Psoas muscle (tissue), 7 donors: ENCODE measurements at regions not wholly inside any gene's neighbourhood (a gene's known extent, or its start where the extent isn't known, plus 50 kb on each side); places are given as distances from the start of the nearest gene placed in this dataset.

Experiments
- ATAC-seq, 4 donors: fragments of 200-7000 bp; cut with Tn5 transposase; one replicate each; pipeline ENCODE4 v1.9.1; 2020; ENCODE audit warnings: moderate library complexity in 3 of 4, mild to moderate bottlenecking in 2 of 4
- DNase-seq, 2 donors: peaks; one replicate each; pipeline ENCODE4 v3.0.0-alpha.2; 2020
- H3K27ac ChIP-seq: fragments of 200-600 bp; one replicate; pipeline ENCODE4 v1.8.0; 2022
- H3K27me3 ChIP-seq, 3 donors: fragments of 200-600 bp in 1 of 3; one replicate each; pipeline versions ENCODE4 v1.6.1 to v1.8.0; 2013 to 2022; ENCODE audit warnings: low read length in 2 of 3, mild to moderate bottlenecking in 2 of 3, moderate library complexity in 1 of 3; ENCODE audit not compliant: insufficient read depth in 3 of 3
- H3K36me3 ChIP-seq, 2 donors: fragments of 200-600 bp in 1 of 2; one replicate each; pipeline versions ENCODE4 v1.6.1 to v1.8.0; 2013 to 2022; ENCODE audit warnings: low read depth in 1 of 2, mild to moderate bottlenecking in 1 of 2, moderate library complexity in 1 of 2; ENCODE audit not compliant: insufficient read depth in 1 of 2
- H3K4me1 ChIP-seq: fragments of 200-600 bp; one replicate; pipeline ENCODE4 v1.8.0; 2022
- H3K4me3 ChIP-seq: fragments of 200-600 bp; one replicate; pipeline ENCODE4 v1.8.0; 2022; ENCODE audit warnings: mild to moderate bottlenecking
- H3K9me3 ChIP-seq: fragments of 200-600 bp; one replicate; pipeline ENCODE4 v1.8.0; 2022
- WGBS, 3 donors: extraction: QIAGEN DNeasy Blood & Tissue Kit; methylation state at CpG; one replicate each; pipeline versions ENCODE4 v1.1.6 to v1.1.7; 2013; 5-methylcytosine and 5-hydroxymethylcytosine counted together
- intact Hi-C, 2 donors: fragments of 100-400 bp; cut with DNase I; formaldehyde crosslinking; loops; one replicate each; pipeline versions ENCODE4 v1.11.0 to v1.14.2; 2022
- TF ChIP-seq, protein P1 (sequence below): fragments of 200-600 bp; IDR thresholded peaks from one replicate; pipeline ENCODE4 v1.8.0; 2022; ENCODE audit warnings: antibody characterized with exemption
- donor health status: healthy with polysubstance abuse.
- donor health status: DM: no; HTN: no; CAD: no; lungs with moderate emphysema.
- donor health status: Bipolar disorder and iron deficiency.
- donor health status: healthy.
- donor health status: DM: yes; HTN: yes; CAD: no.
- donor health status: DM: no; HTN: no; CAD: no.
- donor health status: DM: yes; HTN: yes; CAD: no.

DNA sequence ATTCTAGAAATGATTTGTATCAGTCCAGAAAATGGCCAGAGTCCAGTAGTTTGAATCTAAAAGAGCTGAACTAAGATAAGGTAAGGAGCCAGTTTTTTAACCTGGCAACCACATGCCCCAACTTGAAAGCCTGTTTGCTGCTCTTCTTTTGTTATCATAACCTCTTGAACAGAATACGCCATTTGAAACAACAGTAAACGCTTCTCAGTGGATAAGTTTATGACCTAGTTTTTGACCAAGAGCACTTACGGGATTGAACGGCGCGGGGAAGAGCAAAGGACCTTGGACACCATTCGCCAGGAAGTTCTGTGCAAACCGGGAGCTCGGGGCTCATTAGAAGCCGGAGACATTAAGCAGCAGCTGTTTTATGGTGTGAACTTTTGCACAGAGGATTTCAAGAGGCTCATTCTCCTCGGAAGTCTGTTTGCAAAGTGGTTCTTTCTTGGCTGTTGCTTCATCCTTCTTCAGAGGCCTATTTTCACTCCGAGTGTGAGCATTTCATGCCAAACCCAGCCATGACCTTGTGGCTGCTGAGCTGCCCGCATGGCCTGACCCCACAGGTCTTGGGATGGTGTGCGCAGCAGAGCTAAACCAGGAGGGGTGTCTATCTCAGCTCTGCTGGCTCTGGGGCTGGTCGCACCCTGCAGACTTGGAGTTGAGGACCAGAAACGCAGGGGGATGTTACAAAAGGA, 215.1 kb downstream of the SOX4 start:
- no peaks in the 10 kb centered on the region for H3K4me1 ChIP-seq
- intact Hi-C loops: no loop called here
- no peaks in the 10 kb centered on the region for H3K36me3 ChIP-seq
- ATAC-seq (no peak), DNase-seq (no peak)
- no peaks in the 10 kb centered on the region for H3K27me3 ChIP-seq
- no peak overlapping the region for H3K4me3 ChIP-seq
- TF ChIP-seq, protein P1, sequence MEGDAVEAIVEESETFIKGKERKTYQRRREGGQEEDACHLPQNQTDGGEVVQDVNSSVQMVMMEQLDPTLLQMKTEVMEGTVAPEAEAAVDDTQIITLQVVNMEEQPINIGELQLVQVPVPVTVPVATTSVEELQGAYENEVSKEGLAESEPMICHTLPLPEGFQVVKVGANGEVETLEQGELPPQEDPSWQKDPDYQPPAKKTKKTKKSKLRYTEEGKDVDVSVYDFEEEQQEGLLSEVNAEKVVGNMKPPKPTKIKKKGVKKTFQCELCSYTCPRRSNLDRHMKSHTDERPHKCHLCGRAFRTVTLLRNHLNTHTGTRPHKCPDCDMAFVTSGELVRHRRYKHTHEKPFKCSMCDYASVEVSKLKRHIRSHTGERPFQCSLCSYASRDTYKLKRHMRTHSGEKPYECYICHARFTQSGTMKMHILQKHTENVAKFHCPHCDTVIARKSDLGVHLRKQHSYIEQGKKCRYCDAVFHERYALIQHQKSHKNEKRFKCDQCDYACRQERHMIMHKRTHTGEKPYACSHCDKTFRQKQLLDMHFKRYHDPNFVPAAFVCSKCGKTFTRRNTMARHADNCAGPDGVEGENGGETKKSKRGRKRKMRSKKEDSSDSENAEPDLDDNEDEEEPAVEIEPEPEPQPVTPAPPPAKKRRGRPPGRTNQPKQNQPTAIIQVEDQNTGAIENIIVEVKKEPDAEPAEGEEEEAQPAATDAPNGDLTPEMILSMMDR: no peak
- H3K27ac ChIP-seq: peak overlapping the region; percentile 15
- 19 to 42% (median 23%) methylated on average over 16 of the region's 16 CpGs for WGBS, 3 donors
- no peaks in the 10 kb centered on the region for H3K9me3 ChIP-seq

DNA sequence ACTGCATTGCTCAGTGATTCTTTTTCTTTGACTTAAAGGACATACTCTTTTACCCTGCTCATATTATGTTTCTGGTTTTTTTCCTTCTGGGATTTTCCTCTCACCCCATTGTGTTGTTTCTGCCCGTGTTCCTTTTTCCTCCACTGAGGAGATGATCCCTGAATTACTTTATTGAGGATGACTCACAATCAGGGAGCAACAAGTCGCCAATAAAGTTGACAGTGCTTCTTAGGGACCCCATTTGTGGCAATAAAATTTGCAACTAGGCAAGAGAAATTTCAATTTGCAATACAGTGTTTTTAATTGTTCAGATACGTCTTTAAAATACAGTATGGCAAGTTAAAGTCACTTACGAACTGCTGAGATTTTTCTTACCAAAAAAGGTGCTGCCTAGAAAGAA, 217.9 kb downstream of the SOX4 start:
- DNase-seq (no peak), ATAC-seq (no peak)
- Histone ChIP-seq H3K4me1 (no peaks in the 10 kb centered on the region), H3K36me3 (no peaks in the 10 kb centered on the region), H3K4me3 (no peak overlapping the region), H3K9me3 (no peaks in the 10 kb centered on the region), H3K27me3 (no peaks in the 10 kb centered on the region), H3K27ac (no peak overlapping the region)
- 85 to 89% (median 89%) methylated on average over 4 of the region's 4 CpGs for WGBS, 3 donors
- TF ChIP-seq, protein P1: no peak
- intact Hi-C loops: no loop called here

GRCh38 chr6:21816231-21816630, 222.7 kb downstream of the SOX4 start:
- Histone ChIP-seq H3K36me3 (no peaks in the 10 kb centered on the region), H3K27me3 (no peaks in the 10 kb centered on the region), H3K4me3 (no peak overlapping the region), H3K4me1 (no peaks in the 10 kb centered on the region), H3K27ac (no peak overlapping the region), H3K9me3 (no peaks in the 10 kb centered on the region)
- intact Hi-C loops: no loop called here
- DNase-seq (no peak), ATAC-seq (no peak)
- 75 to 97% (median 84%) methylated on average over 3 of the region's 3 CpGs for WGBS, 3 donors
- TF ChIP-seq, protein P1: no peak

DNA sequence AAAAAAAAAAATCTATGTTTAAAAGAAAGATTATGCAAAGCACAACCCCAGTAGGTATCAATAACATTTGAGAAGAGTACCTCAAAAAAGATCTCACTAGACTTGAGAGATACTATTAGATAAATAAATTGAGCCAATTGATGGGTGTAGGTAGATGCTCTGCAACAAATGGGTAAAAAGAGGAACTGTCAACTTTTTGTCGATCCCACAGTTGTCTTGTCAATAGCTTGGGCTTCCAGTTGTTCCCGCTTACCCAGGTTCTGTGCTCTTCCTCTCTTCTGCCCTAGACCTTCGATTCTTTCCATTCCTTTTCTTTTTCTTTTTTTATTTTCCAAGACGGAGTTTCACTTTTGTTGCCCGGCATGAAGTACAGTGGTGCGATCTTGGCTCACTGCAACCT, 226.9 kb downstream of the SOX4 start:
- intact Hi-C loops: no loop called here
- Histone ChIP-seq H3K4me1 (no peaks in the 10 kb centered on the region), H3K27me3 (no peaks in the 10 kb centered on the region), H3K4me3 (no peak overlapping the region), H3K27ac (no peak overlapping the region), H3K9me3 (no peaks in the 10 kb centered on the region), H3K36me3 (no peaks in the 10 kb centered on the region)
- TF ChIP-seq, protein P1: no peak
- ATAC-seq (no peak), DNase-seq (no peak)
- 95 to 97% (median 96%) methylated on average over 6 of the region's 6 CpGs for WGBS, 3 donors

DNA sequence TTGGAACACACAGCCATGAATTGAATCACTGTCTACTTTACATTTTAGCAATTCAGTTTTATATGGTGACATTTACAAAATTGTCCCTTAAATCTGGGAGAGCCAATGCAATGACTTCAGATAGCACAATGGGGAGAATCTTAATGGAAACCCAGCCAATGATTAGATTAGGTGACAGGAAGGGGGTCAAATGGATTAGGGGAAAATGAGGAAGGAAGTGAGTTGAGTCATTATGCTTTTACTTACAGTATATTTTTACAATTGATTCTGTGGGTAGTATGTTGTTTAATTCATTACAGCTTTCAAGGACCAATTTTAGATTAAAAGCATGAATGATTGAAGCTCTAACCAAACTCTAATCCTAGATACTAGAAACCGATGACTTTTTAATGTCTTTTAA, 229.8 kb downstream of the SOX4 start:
- DNase-seq (no peak), ATAC-seq (no peak)

More for the DNA sequence above, 229.8 kb downstream of the SOX4 start:
- Histone ChIP-seq H3K9me3 (no peaks in the 10 kb centered on the region), H3K4me1 (no peaks in the 10 kb centered on the region), H3K4me3 (no peak overlapping the region), H3K36me3 (no peaks in the 10 kb centered on the region), H3K27ac (no peak overlapping the region), H3K27me3 (no peaks in the 10 kb centered on the region)
- TF ChIP-seq, protein P1: no peak
- intact Hi-C loops: no loop called here
- 54 to 72% (median 67%) methylated on average over 1 of the region's 1 CpG for WGBS, 3 donors
